ENCODE measurements at regions not wholly inside any gene's neighbourhood (a gene's known extent, or its start where the extent isn't known, plus 50 kb on each side); places are given as distances from the start of the nearest gene placed in this dataset.

GRCh38 chr4:129883996-129884395 is 788.0 kb downstream of the C4orf33 start:
- TF ChIP-seq CTCF (IDR thresholded peaks at IDR 0.05; ENCODE audit: control extremely low read depth, extremely low read depth, low read depth, missing control alignments): no peak
- CTCF ChIA-PET: no interaction called here
- no peak for DNase-seq (ENCODE audit: extremely low spot score)
- POLR2A ChIA-PET: no interaction called here

GRCh38 chr4:129897111-129897510 is 801.2 kb downstream of the C4orf33 start:
- CTCF ChIA-PET: interaction anchor here (1.2 kb wide), 1 partner anchor 9 kb away, joined by 3 read pairs; no protein-coding TSS in a partner anchor
- no peak for TF ChIP-seq CTCF (IDR thresholded peaks at IDR 0.05; ENCODE audit: control extremely low read depth, extremely low read depth, low read depth, missing control alignments)
- no peak for DNase-seq (ENCODE audit: extremely low spot score)
- POLR2A ChIA-PET: no interaction called here

- ChIA-PET CTCF (no interaction called here), POLR2A (no interaction called here)
- DNase-seq (ENCODE audit: extremely low spot score): no peak
- TF ChIP-seq CTCF (IDR thresholded peaks at IDR 0.05; ENCODE audit: control extremely low read depth, extremely low read depth, low read depth, missing control alignments): no peak
These were observed 803.9 kb downstream of the C4orf33 start for GRCh38 chr4:129899849-129900248.

- no peak for TF ChIP-seq CTCF (IDR thresholded peaks at IDR 0.05; ENCODE audit: control extremely low read depth, extremely low read depth, low read depth, missing control alignments)
- no peak for DNase-seq (ENCODE audit: extremely low spot score)
- CTCF ChIA-PET: no interaction called here
These were observed 804.5 kb downstream of the C4orf33 start for GRCh38 chr4:129900430-129900953.

GRCh38 chr4:129901205-129901604 is 805.3 kb downstream of the C4orf33 start:
- POLR2A ChIA-PET: no interaction called here
- CTCF ChIA-PET: no interaction called here
- DNase-seq (ENCODE audit: extremely low spot score): no peak
- no peak for TF ChIP-seq CTCF (IDR thresholded peaks at IDR 0.05; ENCODE audit: control extremely low read depth, extremely low read depth, low read depth, missing control alignments)

More at GRCh38 chr4:129900430-129900953, 804.5 kb downstream of the C4orf33 start:
- POLR2A ChIA-PET: no interaction called here

GRCh38 chr4:129903861-129904260 is 807.9 kb downstream of the C4orf33 start:
- CTCF ChIA-PET: no interaction called here
- TF ChIP-seq CTCF (IDR thresholded peaks at IDR 0.05; ENCODE audit: control extremely low read depth, extremely low read depth, low read depth, missing control alignments): no peak
- POLR2A ChIA-PET: no interaction called here
- DNase-seq (ENCODE audit: extremely low spot score): no peak

GRCh38 chr4:129905256-129905655 is 809.3 kb downstream of the C4orf33 start:
- ChIA-PET CTCF (interaction anchor here (1.5 kb wide), 1 partner anchor 9 kb away, joined by 3 read pairs; no protein-coding TSS in a partner anchor), POLR2A (no interaction called here)
- no peak for TF ChIP-seq CTCF (IDR thresholded peaks at IDR 0.05; ENCODE audit: control extremely low read depth, extremely low read depth, low read depth, missing control alignments)
- no peak for DNase-seq (ENCODE audit: extremely low spot score)

Measured in GM10248 (cell line).